Neural progenitor cell (in vitro differentiated cells): ENCODE measurements at regions not wholly inside any gene's neighbourhood (a gene's known extent, or its start where the extent isn't known, plus 50 kb on each side); places are given as distances from the start of the nearest gene placed in this dataset.

ENCODE experiments used
- EZH2 ChIP-seq: fragments of 200-600 bp; sonication (generic); IDR thresholded peaks from 2 replicates; pipeline ENCODE4 v1.6.1; 2017; ENCODE audit warnings: antibody characterized with exemption, mild to moderate bottlenecking, moderate library complexity
- EZH2phosphoT487 ChIP-seq: fragments of 200-600 bp; sonication (generic); IDR thresholded peaks from 2 replicates; pipeline ENCODE4 v1.6.1; 2017; ENCODE audit warnings: antibody characterized with exemption
- TF ChIP-seq, protein P1 (sequence below): fragments of 200-600 bp; sonication (generic); IDR thresholded peaks from 2 replicates; pipeline ENCODE4 v1.5.1; 2017; ENCODE audit warnings: antibody characterized with exemption, mild to moderate bottlenecking

DNA sequence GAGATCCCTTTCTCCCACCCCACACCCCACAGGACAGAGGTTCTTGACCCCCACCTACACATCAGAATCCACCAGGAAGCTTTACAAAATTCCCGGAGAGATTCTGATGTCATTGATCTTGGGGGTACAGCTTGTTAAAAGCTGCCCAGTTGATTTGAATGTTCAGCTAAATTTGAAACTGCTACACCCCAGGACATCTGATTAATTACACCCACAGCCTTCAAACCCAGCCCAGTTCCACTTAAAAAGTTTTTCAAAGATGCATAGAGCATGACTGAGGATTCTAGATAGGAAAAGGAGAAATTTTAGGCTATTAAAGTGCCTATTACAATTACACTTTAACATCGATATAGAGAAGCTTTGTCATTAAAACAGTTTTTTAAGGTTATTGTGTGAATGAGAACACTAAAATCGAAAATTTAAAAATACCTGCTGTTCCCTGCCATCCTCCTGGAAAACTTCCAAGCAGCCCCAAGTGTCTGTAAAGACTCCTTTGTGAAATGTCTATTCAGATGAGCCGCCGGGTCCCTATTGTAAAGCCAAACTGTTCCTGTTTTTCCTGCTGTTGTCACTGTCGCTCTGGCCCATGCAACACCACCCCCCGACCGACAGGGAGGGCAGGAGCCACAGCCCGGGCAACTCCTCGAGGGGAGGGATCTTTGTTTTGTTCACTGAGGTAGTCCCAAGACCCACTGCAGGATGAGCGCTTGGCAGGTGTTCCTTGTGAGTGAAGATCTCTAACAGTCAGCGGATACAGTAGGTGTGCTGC lies 132.5 kb upstream of the PHACTR3 start:
- TF ChIP-seq, protein P1, sequence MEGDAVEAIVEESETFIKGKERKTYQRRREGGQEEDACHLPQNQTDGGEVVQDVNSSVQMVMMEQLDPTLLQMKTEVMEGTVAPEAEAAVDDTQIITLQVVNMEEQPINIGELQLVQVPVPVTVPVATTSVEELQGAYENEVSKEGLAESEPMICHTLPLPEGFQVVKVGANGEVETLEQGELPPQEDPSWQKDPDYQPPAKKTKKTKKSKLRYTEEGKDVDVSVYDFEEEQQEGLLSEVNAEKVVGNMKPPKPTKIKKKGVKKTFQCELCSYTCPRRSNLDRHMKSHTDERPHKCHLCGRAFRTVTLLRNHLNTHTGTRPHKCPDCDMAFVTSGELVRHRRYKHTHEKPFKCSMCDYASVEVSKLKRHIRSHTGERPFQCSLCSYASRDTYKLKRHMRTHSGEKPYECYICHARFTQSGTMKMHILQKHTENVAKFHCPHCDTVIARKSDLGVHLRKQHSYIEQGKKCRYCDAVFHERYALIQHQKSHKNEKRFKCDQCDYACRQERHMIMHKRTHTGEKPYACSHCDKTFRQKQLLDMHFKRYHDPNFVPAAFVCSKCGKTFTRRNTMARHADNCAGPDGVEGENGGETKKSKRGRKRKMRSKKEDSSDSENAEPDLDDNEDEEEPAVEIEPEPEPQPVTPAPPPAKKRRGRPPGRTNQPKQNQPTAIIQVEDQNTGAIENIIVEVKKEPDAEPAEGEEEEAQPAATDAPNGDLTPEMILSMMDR, result no peak
- TF ChIP-seq EZH2phosphoT487 (no peak), EZH2 (no peak)
